SK-N-SH (cell line): ENCODE measurements at regions not wholly inside any gene's neighbourhood (a gene's known extent, or its start where the extent isn't known, plus 50 kb on each side); places are given as distances from the start of the nearest gene placed in this dataset.

ENCODE experiments used
- CTCF ChIA-PET: fragments of 300-600, 350-600 bp; formaldehyde crosslinking; extraction: SDS; loops from one replicate; lab custom pipeline; 2021; lab: Yijun Ruan, JAX
- POLR2A ChIA-PET: fragments of 350-600 bp; sonication (Branson Sonifier 250); formaldehyde crosslinking; extraction: SDS; loops from one replicate; lab custom pipeline; 2020; ENCODE audit warnings: antibody characterized with exemption, inconsistent platforms; lab: Yijun Ruan, JAX
- DNase-seq: peaks from one replicate; pipeline ENCODE4 v3.0.0; 2012
- H2AFZ ChIP-seq: fragments of 200-600 bp; sonication (generic); 2 replicates; pipeline ENCODE4 v1.8.1; 2016; ENCODE audit warnings: antibody characterized with exemption, mild to moderate bottlenecking, low read depth
- H3F3A ChIP-seq: fragments of 200-600 bp; sonication (generic); replicated peaks from 2 replicates; pipeline ENCODE3; 2016; ENCODE audit warnings: antibody characterized with exemption, mild to moderate bottlenecking; ENCODE audit not compliant: insufficient read depth
- H3K27ac ChIP-seq, 2 experiments: fragments of 200-500 bp in 1 of 2; fragments of 200-600 bp in 1 of 2; sonication (Bioruptor generic) in 1 of 2; sonication (generic), shearing (Covaris generic) in 1 of 2; 2 replicates each; pipeline versions ENCODE4 v1.5.1 to v1.6.1; 2014 to 2016; ENCODE audit warnings: low read depth in 2 of 2, inconsistent platforms in 1 of 2, low read length in 1 of 2, mild to moderate bottlenecking in 1 of 2, mixed read lengths in 1 of 2
- H3K27me3 ChIP-seq: fragments of 200-600 bp; sonication (generic), shearing (Covaris generic); 2 replicates; pipeline ENCODE4 v1.6.1; 2016; ENCODE audit warnings: mixed run types; ENCODE audit not compliant: insufficient read depth
- H3K36me3 ChIP-seq, 2 experiments: fragments of 200-500 bp in 1 of 2; fragments of 200-600 bp in 1 of 2; sonication (Bioruptor generic) in 1 of 2; sonication (generic) in 1 of 2; replicated peaks in 1 of 2; 2 replicates each; pipeline versions ENCODE3 to v1.5.1; 2014 to 2016; ENCODE audit warnings: low read length in 1 of 2, mild to moderate bottlenecking in 1 of 2; ENCODE audit not compliant: insufficient read depth in 2 of 2, control insufficient read depth in 1 of 2
- H3K4me1 ChIP-seq, 2 experiments: fragments of 200-500 bp in 1 of 2; fragments of 200-600 bp in 1 of 2; sonication (Bioruptor generic) in 1 of 2; sonication (generic), shearing (Covaris generic) in 1 of 2; 2 replicates each; pipeline versions ENCODE4 v1.5.1 to v1.6.1; 2014 to 2016; ENCODE audit warnings: low read depth in 1 of 2, low read length in 1 of 2, mixed run types in 1 of 2; ENCODE audit not compliant: insufficient read depth in 2 of 2, control insufficient read depth in 1 of 2
- H3K4me2 ChIP-seq: fragments of 200-600 bp; sonication (generic), shearing (Covaris generic); 2 replicates; pipeline ENCODE4 v1.6.1; 2017; ENCODE audit warnings: mixed run types
- H3K4me3 ChIP-seq, 2 experiments: fragments of 200-500 bp in 1 of 2; fragments of 200-600 bp in 1 of 2; sonication (Bioruptor generic) in 1 of 2; sonication (generic), shearing (Covaris generic) in 1 of 2; 2 replicates each; pipeline versions ENCODE4 v1.5.1 to v1.8.1; 2014 to 2016; ENCODE audit warnings: low read depth in 2 of 2, inconsistent platforms in 1 of 2, low read length in 1 of 2, mild to moderate bottlenecking in 1 of 2, mixed read lengths in 1 of 2, moderate library complexity in 1 of 2
- H3K79me2 ChIP-seq: fragments of 200-600 bp; sonication (generic); 2 replicates; pipeline ENCODE4 v1.8.1; 2017; ENCODE audit warnings: mild to moderate bottlenecking; ENCODE audit not compliant: insufficient read depth
- H3K9ac ChIP-seq: fragments of 200-600 bp; sonication (generic); 2 replicates; pipeline ENCODE4 v1.6.1; 2017; ENCODE audit warnings: mixed run types
- H3K9me2 ChIP-seq: fragments of 200-600 bp; sonication (generic); 2 replicates; pipeline ENCODE4 v1.6.1; 2017; ENCODE audit warnings: mixed run types
- H3K9me3 ChIP-seq: fragments of 200-600 bp; sonication (generic); 2 replicates; pipeline ENCODE4 v1.6.1; 2017; ENCODE audit warnings: mixed run types, mild to moderate bottlenecking, moderate library complexity
- H4K20me1 ChIP-seq: fragments of 200-600 bp; sonication (generic); 2 replicates; pipeline ENCODE4 v1.6.1; 2017; ENCODE audit warnings: mild to moderate bottlenecking, mixed run types; ENCODE audit not compliant: insufficient read depth
- CHD2 ChIP-seq: fragments of 150-350 bp; IDR thresholded peaks from 2 replicates; pipeline ENCODE4 v1.6.1; 2018; ENCODE audit warnings: low read length; ENCODE audit not compliant: partially characterized antibody
- ELF1 ChIP-seq: IDR thresholded peaks from 2 replicates; pipeline ENCODE4 v1.4.0; 2012
- FOSL2 ChIP-seq: IDR thresholded peaks from 2 replicates; pipeline ENCODE4 v1.4.0; 2012; ENCODE audit warnings: low read depth, mild to moderate bottlenecking, moderate library complexity, borderline replicate concordance
- FOXJ3 ChIP-seq: sonication (generic); formaldehyde crosslinking; IDR thresholded peaks from 2 replicates; pipeline ENCODE4 v1.5.1; 2020; ENCODE audit warnings: mild to moderate bottlenecking, missing genetic modification reagents
- FOXM1 ChIP-seq: IDR thresholded peaks from 2 replicates; pipeline ENCODE4 v1.4.0; 2012; ENCODE audit warnings: low read depth, mild to moderate bottlenecking
- GABPA ChIP-seq: IDR thresholded peaks from 2 replicates; pipeline ENCODE4 v1.4.0; 2012; ENCODE audit warnings: low read depth, mild to moderate bottlenecking
- GATA2 ChIP-seq: sonication (generic); formaldehyde crosslinking; IDR thresholded peaks from 2 replicates; pipeline ENCODE4 v1.5.0; 2020; ENCODE audit warnings: mild to moderate bottlenecking, missing genetic modification reagents
- JUND ChIP-seq: IDR thresholded peaks from 2 replicates; pipeline ENCODE4 v1.4.0; 2012
- MEF2A ChIP-seq: IDR thresholded peaks from 2 replicates; pipeline ENCODE4 v1.4.0; 2012; ENCODE audit warnings: low read depth, borderline replicate concordance
- NFIC ChIP-seq: IDR thresholded peaks from 2 replicates; pipeline ENCODE4 v1.4.0; 2012; ENCODE audit warnings: borderline replicate concordance
- NRF1 ChIP-seq: IDR thresholded peaks from 2 replicates; pipeline ENCODE4 v1.6.1; 2012; ENCODE audit warnings: low read depth, mild to moderate bottlenecking, low read length
- RAD21 ChIP-seq: IDR thresholded peaks from 2 replicates; pipeline ENCODE4 v1.6.1; 2012; ENCODE audit warnings: mild to moderate bottlenecking, low read length
- RCOR1 ChIP-seq: fragments of 150-350 bp; IDR thresholded peaks from 2 replicates; pipeline ENCODE4 v1.6.1; 2017; ENCODE audit warnings: antibody characterized with exemption, low read length
- REST ChIP-seq: IDR thresholded peaks from 2 replicates; pipeline ENCODE4 v1.6.1; 2012; ENCODE audit warnings: mild to moderate bottlenecking, low read depth, low read length, moderate library complexity
- TCF12 ChIP-seq: IDR thresholded peaks from 2 replicates; pipeline ENCODE4 v1.4.0; 2012
- TEAD4 ChIP-seq: IDR thresholded peaks from 2 replicates; pipeline ENCODE4 v1.4.0; 2012; ENCODE audit warnings: mild to moderate bottlenecking, borderline replicate concordance; ENCODE audit not compliant: insufficient read depth
- USF1 ChIP-seq: IDR thresholded peaks from 2 replicates; pipeline ENCODE4 v1.4.0; 2012; ENCODE audit warnings: low read depth, borderline replicate concordance
- YY1 ChIP-seq: IDR thresholded peaks from 2 replicates; pipeline ENCODE4 v1.4.0; 2012; ENCODE audit warnings: low read depth, mild to moderate bottlenecking
- ZBTB33 ChIP-seq: IDR thresholded peaks from 2 replicates; pipeline ENCODE4 v1.4.0; 2012; ENCODE audit warnings: low read depth, borderline replicate concordance
- WGBS: methylation state at CpG from one replicate; pipeline ENCODE4 v1.1.6; 2017; ENCODE audit warnings: low lambda C conversion rate; 5-methylcytosine and 5-hydroxymethylcytosine counted together

- no peaks in the 10 kb centered on the region for H3F3A ChIP-seq
- POLR2A ChIA-PET = no interaction called here
- H3K4me1 ChIP-seq = no peaks in the 10 kb centered on the region
- no peak overlapping the region for H2AFZ ChIP-seq
- H4K20me1 ChIP-seq = no peaks in the 10 kb centered on the region
- H3K36me3 ChIP-seq = no peaks in the 10 kb centered on the region
- no peak overlapping the region for H3K9ac ChIP-seq
- no peak overlapping the region for H3K4me3 ChIP-seq
- DNase-seq = no peak
- 1% methylated on average over 5 of the region's 5 CpGs for WGBS
- no peaks in the 10 kb centered on the region for H3K9me2 ChIP-seq
- H3K79me2 ChIP-seq = no peaks in the 10 kb centered on the region
- no peak for TF ChIP-seq ELF1
- TF ChIP-seq FOXJ3 (CRISPR knock-in tag) = no peak
- no peak for TF ChIP-seq JUND
- no peak for TF ChIP-seq TEAD4
- TF ChIP-seq GATA2 = no peak
- no peak for TF ChIP-seq FOXM1
- TF ChIP-seq FOSL2 = no peak
- CTCF ChIA-PET = interaction anchor here (0.6 to 0.7 kb wide), 3 partner anchors 55 to 277 kb away, joined by 3 read pairs; no protein-coding TSS in a partner anchor
- no peaks in the 10 kb centered on the region for H3K27me3 ChIP-seq
- H3K27ac ChIP-seq = no peak overlapping the region
- H3K9me3 ChIP-seq = no peaks in the 10 kb centered on the region
- no peak overlapping the region for H3K4me2 ChIP-seq
These were observed 160.2 kb downstream of the MAGEB5 start for GRCh38 chrX:26376037-26376708.

- Histone ChIP-seq H3K9ac (no peak overlapping the region), H3K4me2 (no peak overlapping the region), H3K27me3 (no peaks in the 10 kb centered on the region), H3K4me3 (no peak overlapping the region), H3K36me3 (no peaks in the 10 kb centered on the region), H3K4me1 (no peaks in the 10 kb centered on the region), H3F3A (no peaks in the 10 kb centered on the region), H3K27ac (no peak overlapping the region), H3K79me2 (no peaks in the 10 kb centered on the region), H4K20me1 (no peaks in the 10 kb centered on the region), H3K9me3 (no peaks in the 10 kb centered on the region), H2AFZ (no peak overlapping the region), H3K9me2 (no peaks in the 10 kb centered on the region)
- no peak for DNase-seq
- TF ChIP-seq ZBTB33 (no peak), TEAD4 (no peak), MEF2A (no peak), NRF1 (no peak), FOXM1 (no peak), REST (no peak), GABPA (no peak), YY1 (no peak), FOXJ3 (CRISPR knock-in tag) (no peak), CHD2 (no peak), RAD21 (no peak), ELF1 (no peak), TCF12 (no peak), USF1 (no peak), RCOR1 (no peak), GATA2 (no peak), NFIC (no peak)
- CTCF ChIA-PET = interaction anchor here (0.6 kb wide), 2 partner anchors 56 to 278 kb away, joined by 3 read pairs; no protein-coding TSS in a partner anchor
- WGBS = 3% methylated on average over 3 of the region's 3 CpGs
- POLR2A ChIA-PET = no interaction called here
These were observed 159.4 kb downstream of the MAGEB5 start for GRCh38 chrX:26375346-26375745.
